GM12878 (cell line): ENCODE measurements at regions not wholly inside any gene's neighbourhood (a gene's known extent, or its start where the extent isn't known, plus 50 kb on each side); places are given as distances from the start of the nearest gene placed in this dataset.

Source experiments
- ATAC-seq: fragments of 200-7000 bp; cut with Tn5 transposase; 3 replicates; pipeline ENCODE4 v1.9.1; 2020; ENCODE audit warnings: mild to moderate bottlenecking, moderate library complexity
- BruUV-seq: library from RNA; stranded (reverse); fragments of 400-500 nt; replicated peaks from 2 replicates; lab custom pipeline; 2021; lab: Mats Ljungman, UMichigan
- CTCF ChIA-PET: fragments of 300-600 bp; sonication (Branson Sonifier 250); formaldehyde crosslinking; extraction: SDS; loops from one replicate; lab custom pipeline; 2021; ENCODE audit warnings: inconsistent platforms; lab: Yijun Ruan, JAX
- POLR2A ChIA-PET: fragments of 350-600 bp; formaldehyde crosslinking; extraction: SDS; loops from one replicate; lab custom pipeline; 2021; ENCODE audit warnings: inconsistent platforms; lab: Charles Lee
- RAD21 ChIA-PET: fragments of 300-600 bp; sonication (Branson Sonifier 250); formaldehyde crosslinking; loops from one replicate; lab custom pipeline; 2023; ENCODE audit warnings: antibody characterized with exemption; ENCODE audit not compliant: unreplicated experiment; lab: Charles Lee
- SMC1A ChIA-PET: fragments of 300-600 bp; sonication (Branson Sonifier 250); formaldehyde crosslinking; loops from one replicate; lab custom pipeline; 2023; ENCODE audit not compliant: unreplicated experiment, uncharacterized antibody; lab: Charles Lee
- DNase-seq: peaks from one replicate; pipeline ENCODE4 v3.0.0-alpha.2; 2011; ENCODE audit warnings: low read depth, low spot score
- FAIRE-seq: peaks from 3 replicates; lab custom pipeline; 2011; peaks lifted over from hg19 to GRCh38; lab: Jason Lieb, UNC
- H2AFZ ChIP-seq: 2 replicates; pipeline ENCODE4 v1.6.0; 2011; ENCODE audit warnings: low read depth, low read length, control low read depth; ENCODE audit not compliant: control insufficient read depth
- H3K27ac ChIP-seq: 2 replicates; pipeline ENCODE4 v1.5.1; 2011; ENCODE audit warnings: control low read depth; ENCODE audit not compliant: control insufficient read depth, insufficient read depth
- H3K27me3 ChIP-seq, 2 experiments: replicated peaks in 1 of 2; 2 replicates each; pipeline versions ENCODE4 v1.6.0 to v1.6.1; 2011; ENCODE audit warnings: low read length in 1 of 2; ENCODE audit not compliant: control insufficient read depth in 2 of 2, insufficient read depth in 2 of 2
- H3K36me3 ChIP-seq, 2 experiments: 2 replicates each; pipeline ENCODE4 v1.5.1; 2011; ENCODE audit warnings: low read length in 1 of 2; ENCODE audit not compliant: control insufficient read depth in 2 of 2, insufficient read depth in 2 of 2
- H3K4me1 ChIP-seq: 2 replicates; pipeline ENCODE4 v1.6.1; 2011; ENCODE audit warnings: mild to moderate bottlenecking, low read length, moderate library complexity, mixed read lengths; ENCODE audit not compliant: control insufficient read depth, insufficient read depth
- H3K4me2 ChIP-seq: 2 replicates; pipeline ENCODE4 v1.6.0; 2011; ENCODE audit warnings: control low read depth; ENCODE audit not compliant: control insufficient read depth, insufficient read depth
- H3K4me3 ChIP-seq: fragments of 200-600 bp; sonication (generic); 2 replicates; pipeline ENCODE4 v1.5.1; 2016
- H3K79me2 ChIP-seq: 2 replicates; pipeline ENCODE4 v1.6.0; 2011; ENCODE audit warnings: low read length; ENCODE audit not compliant: control insufficient read depth, insufficient read depth
- H3K9ac ChIP-seq: 2 replicates; pipeline ENCODE4 v1.8.0; 2011; ENCODE audit warnings: low read length, control low read depth, mixed read lengths; ENCODE audit not compliant: control insufficient read depth, insufficient read depth
- H3K9me3 ChIP-seq: replicated peaks from 3 replicates; pipeline ENCODE4 v1.5.1; 2011; ENCODE audit warnings: mild to moderate bottlenecking, low read length; ENCODE audit not compliant: control insufficient read depth, insufficient read depth
- H4K20me1 ChIP-seq: 2 replicates; pipeline ENCODE4 v1.6.0; 2011; ENCODE audit not compliant: control insufficient read depth, insufficient read depth
- BMI1 ChIP-seq: fragments of 450-650 bp; IDR thresholded peaks from 2 replicates; pipeline ENCODE4 v1.6.1; 2016; ENCODE audit warnings: mild to moderate bottlenecking, moderate library complexity, borderline replicate concordance
- CEBPB ChIP-seq, 2 experiments: fragments of 150-350 bp in 1 of 2; IDR thresholded peaks; 2 replicates each; pipeline ENCODE4 v1.6.1; 2012 to 2014; ENCODE audit warnings: low read depth in 2 of 2, low read length in 2 of 2, borderline replicate concordance in 1 of 2, inconsistent platforms in 1 of 2
- CHD1 ChIP-seq: IDR thresholded peaks from 2 replicates; pipeline ENCODE4 v1.6.1; 2012; ENCODE audit warnings: low read depth, low read length, improper control_type of control experiment
- HDAC6 ChIP-seq: fragments of 200-600 bp; sonication (generic); IDR thresholded peaks from one replicate; pipeline ENCODE4 v1.8.0; 2017; ENCODE audit warnings: antibody characterized with exemption; ENCODE audit not compliant: unreplicated experiment
- NFIC ChIP-seq: IDR thresholded peaks from 2 replicates; pipeline ENCODE4 v1.6.1; 2012; ENCODE audit warnings: low read depth, mild to moderate bottlenecking, inconsistent platforms, low read length, moderate library complexity
- PML ChIP-seq: IDR thresholded peaks from 2 replicates; pipeline ENCODE4 v1.6.1; 2012; ENCODE audit warnings: low read length, inconsistent platforms
- SMARCA5 ChIP-seq: fragments of 450-650 bp; IDR thresholded peaks from 2 replicates; pipeline ENCODE4 v1.6.1; 2017; ENCODE audit warnings: mild to moderate bottlenecking
- SPI1 ChIP-seq: IDR thresholded peaks from 2 replicates; pipeline ENCODE4 v1.6.1; 2011; ENCODE audit warnings: low read depth, mild to moderate bottlenecking, low read length, moderate library complexity, borderline replicate concordance; ENCODE audit not compliant: insufficient read depth
- SREBF1 ChIP-seq: IDR thresholded peaks from 2 replicates; pipeline ENCODE4 v1.6.1; 2012; ENCODE audit warnings: mild to moderate bottlenecking, low read length
- ZNF217 ChIP-seq: fragments of 450-650 bp; IDR thresholded peaks from 2 replicates; pipeline ENCODE4 v1.6.1; 2017; ENCODE audit warnings: antibody characterized with exemption, mild to moderate bottlenecking
- ZNF274 ChIP-seq: IDR thresholded peaks from one replicate; pipeline ENCODE4 v1.8.0; 2011; ENCODE audit not compliant: insufficient read length, insufficient read depth
- WGBS: methylation state at CpG from one replicate; pipeline ENCODE4 v1.1.6; 2016; ENCODE audit warnings: low lambda C conversion rate; ENCODE audit not compliant: insufficient replicate concordance, insufficient coverage; ENCODE audit errors: missing lambda C conversion rate; 5-methylcytosine and 5-hydroxymethylcytosine counted together
- in situ Hi-C: fragments of 300-500 bp; cut with MboI; formaldehyde crosslinking; loops from 9 replicates; pipeline ENCODE4 v1.14.3; 2018; ENCODE audit warnings: mixed read lengths
- intact Hi-C: fragments of 100-400 bp; cut with micrococcal nuclease; formaldehyde crosslinking; loops from one replicate; pipeline ENCODE4 v1.14.2; 2022; ENCODE audit not compliant: unreplicated experiment
- TF ChIP-seq, protein P1 (sequence below): IDR thresholded peaks from 2 replicates; pipeline ENCODE4 v1.6.1; 2012; ENCODE audit warnings: low read depth, low read length, improper control_type of control experiment
- TF ChIP-seq, protein P2 (sequence below): IDR thresholded peaks from 2 replicates; pipeline ENCODE4 v1.6.1; 2012; ENCODE audit warnings: mild to moderate bottlenecking, low read depth, low read length

DNA sequence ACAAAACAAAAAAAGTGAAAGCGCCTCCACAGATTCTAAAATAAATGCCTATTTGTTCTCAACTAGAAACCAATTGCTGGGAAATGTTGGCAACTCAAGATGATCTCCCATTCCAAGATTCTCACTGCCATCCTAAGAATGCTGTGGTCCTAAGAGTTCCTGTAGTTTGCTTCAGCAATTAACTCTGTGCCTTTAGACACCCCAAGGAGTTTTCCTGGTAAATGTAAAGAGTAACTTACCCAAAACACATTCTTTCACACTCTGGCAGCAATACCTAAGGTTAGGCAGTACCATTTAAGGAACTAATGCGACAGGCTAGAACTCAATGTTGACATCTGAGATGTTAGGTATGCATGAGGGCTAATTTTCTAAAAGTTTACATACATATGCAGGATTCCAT is 58.8 kb upstream of the TANK start:
- Histone ChIP-seq H3K79me2 (no peaks in the 10 kb centered on the region), H3K36me3 (no peaks in the 10 kb centered on the region), H3K9ac (no peak overlapping the region), H3K9me3 (peaks cover 3% of the 10 kb centered on the region; the same call in 2 of the 3 replicates), H2AFZ (no peak overlapping the region), H3K27me3 (no peaks in the 10 kb centered on the region), H3K4me1 (peaks cover 19% of the 10 kb centered on the region), H3K27ac (no peak overlapping the region), H3K4me3 (no peak overlapping the region), H3K4me2 (no peak overlapping the region), H4K20me1 (no peaks in the 10 kb centered on the region)
- no peak for ATAC-seq
- TF ChIP-seq CEBPB (IDR thresholded peaks at IDR 0.05; ENCODE audit: borderline replicate concordance in 1 of 2, low read depth in 2 of 2, low read length in 2 of 2): no peak
- no peak for TF ChIP-seq ZNF274
- TF ChIP-seq SPI1: no peak
- TF ChIP-seq, protein P1, sequence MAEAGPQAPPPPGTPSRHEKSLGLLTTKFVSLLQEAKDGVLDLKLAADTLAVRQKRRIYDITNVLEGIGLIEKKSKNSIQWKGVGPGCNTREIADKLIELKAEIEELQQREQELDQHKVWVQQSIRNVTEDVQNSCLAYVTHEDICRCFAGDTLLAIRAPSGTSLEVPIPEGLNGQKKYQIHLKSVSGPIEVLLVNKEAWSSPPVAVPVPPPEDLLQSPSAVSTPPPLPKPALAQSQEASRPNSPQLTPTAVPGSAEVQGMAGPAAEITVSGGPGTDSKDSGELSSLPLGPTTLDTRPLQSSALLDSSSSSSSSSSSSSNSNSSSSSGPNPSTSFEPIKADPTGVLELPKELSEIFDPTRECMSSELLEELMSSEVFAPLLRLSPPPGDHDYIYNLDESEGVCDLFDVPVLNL: no peak
- TF ChIP-seq ZNF217: no peak
- TF ChIP-seq HDAC6: no peak
- no peak for TF ChIP-seq CHD1
- no peak for TF ChIP-seq PML
- TF ChIP-seq, protein P2, sequence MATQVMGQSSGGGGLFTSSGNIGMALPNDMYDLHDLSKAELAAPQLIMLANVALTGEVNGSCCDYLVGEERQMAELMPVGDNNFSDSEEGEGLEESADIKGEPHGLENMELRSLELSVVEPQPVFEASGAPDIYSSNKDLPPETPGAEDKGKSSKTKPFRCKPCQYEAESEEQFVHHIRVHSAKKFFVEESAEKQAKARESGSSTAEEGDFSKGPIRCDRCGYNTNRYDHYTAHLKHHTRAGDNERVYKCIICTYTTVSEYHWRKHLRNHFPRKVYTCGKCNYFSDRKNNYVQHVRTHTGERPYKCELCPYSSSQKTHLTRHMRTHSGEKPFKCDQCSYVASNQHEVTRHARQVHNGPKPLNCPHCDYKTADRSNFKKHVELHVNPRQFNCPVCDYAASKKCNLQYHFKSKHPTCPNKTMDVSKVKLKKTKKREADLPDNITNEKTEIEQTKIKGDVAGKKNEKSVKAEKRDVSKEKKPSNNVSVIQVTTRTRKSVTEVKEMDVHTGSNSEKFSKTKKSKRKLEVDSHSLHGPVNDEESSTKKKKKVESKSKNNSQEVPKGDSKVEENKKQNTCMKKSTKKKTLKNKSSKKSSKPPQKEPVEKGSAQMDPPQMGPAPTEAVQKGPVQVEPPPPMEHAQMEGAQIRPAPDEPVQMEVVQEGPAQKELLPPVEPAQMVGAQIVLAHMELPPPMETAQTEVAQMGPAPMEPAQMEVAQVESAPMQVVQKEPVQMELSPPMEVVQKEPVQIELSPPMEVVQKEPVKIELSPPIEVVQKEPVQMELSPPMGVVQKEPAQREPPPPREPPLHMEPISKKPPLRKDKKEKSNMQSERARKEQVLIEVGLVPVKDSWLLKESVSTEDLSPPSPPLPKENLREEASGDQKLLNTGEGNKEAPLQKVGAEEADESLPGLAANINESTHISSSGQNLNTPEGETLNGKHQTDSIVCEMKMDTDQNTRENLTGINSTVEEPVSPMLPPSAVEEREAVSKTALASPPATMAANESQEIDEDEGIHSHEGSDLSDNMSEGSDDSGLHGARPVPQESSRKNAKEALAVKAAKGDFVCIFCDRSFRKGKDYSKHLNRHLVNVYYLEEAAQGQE: no peak
- TF ChIP-seq NFIC: no peak
- TF ChIP-seq SREBF1: no peak
- TF ChIP-seq BMI1: no peak
- no peak for TF ChIP-seq SMARCA5
- WGBS: 74% methylated on average over 2 of the region's 2 CpGs
- no peak for FAIRE-seq
- SMC1A ChIA-PET: interaction anchor here (0.7 to 8.8 kb wide), 8 partner anchors 11 to 37 kb away, joined by 3 to 138 read pairs (median 4); no protein-coding TSS in a partner anchor
- no TSS peak for BruUV-seq
- no peak for DNase-seq
- CTCF ChIA-PET: interaction anchor here (1.1 to 1.8 kb wide), 4 partner anchors 12 to 37 kb away, joined by 3 to 6 read pairs (median 4); no protein-coding TSS in a partner anchor
- RAD21 ChIA-PET: interaction anchor here (0.7 to 6.5 kb wide), 2 partner anchors 10 to 36 kb away, joined by 3 to 71 read pairs; no protein-coding TSS in a partner anchor
- POLR2A ChIA-PET: interaction anchor here (1.5 to 10.2 kb wide), 3 partner anchors 13 to 35 kb away, joined by 6 to 65 read pairs (median 14); no protein-coding TSS in a partner anchor
- intact Hi-C loops: loop anchor here (5.0 kb wide), 1 partner anchor 66 kb away; no protein-coding TSS in a partner anchor
- in situ Hi-C loops: no loop called here
